H1 (cell line): ENCODE measurements at regions not wholly inside any gene's neighbourhood (a gene's known extent, or its start where the extent isn't known, plus 50 kb on each side); places are given as distances from the start of the nearest gene placed in this dataset.

Experiments used
- CTCF ChIA-PET: fragments of 300-600 bp; sonication (Branson Sonifier 250); formaldehyde crosslinking; loops from one replicate; lab custom pipeline; 2021; ENCODE audit not compliant: partially characterized antibody; lab: Charles Lee
- POLR2A ChIA-PET: fragments of 300-600 bp; sonication (Branson Sonifier 250); formaldehyde crosslinking; loops from one replicate; lab custom pipeline; 2021; ENCODE audit warnings: inconsistent platforms; ENCODE audit not compliant: partially characterized antibody; lab: Charles Lee
- DNase-seq, 2 experiments: peaks; one replicate each; pipeline versions ENCODE4 v3.0.0 to v3.0.0-alpha.2; 2010 to 2022; ENCODE audit warnings: low spot score in 2 of 2, low read depth in 1 of 2, mixed read lengths in 1 of 2
- FAIRE-seq: peaks from 2 replicates; lab custom pipeline; 2011; peaks lifted over from hg19 to GRCh38; lab: Jason Lieb, UNC
- H2AFZ ChIP-seq: 2 replicates; pipeline ENCODE4 v1.8.1; 2012; ENCODE audit warnings: low read length, inconsistent platforms
- H2AK5ac ChIP-seq: 2 replicates; pipeline ENCODE4 v1.6.1; 2013; ENCODE audit warnings: low read depth, low read length
- H2BK120ac ChIP-seq: replicated peaks from 2 replicates; pipeline ENCODE3; 2013; ENCODE audit warnings: low read depth, low read length, inconsistent platforms
- H2BK12ac ChIP-seq: 2 replicates; pipeline ENCODE4 v1.6.1; 2013; ENCODE audit warnings: low read depth, low read length
- H2BK15ac ChIP-seq: 2 replicates; pipeline ENCODE4 v1.6.1; 2013; ENCODE audit warnings: low read length
- H2BK20ac ChIP-seq: 2 replicates; pipeline ENCODE4 v1.6.1; 2013; ENCODE audit warnings: low read length
- H2BK5ac ChIP-seq: 2 replicates; pipeline ENCODE4 v1.6.1; 2013; ENCODE audit warnings: low read depth, low read length
- H3K14ac ChIP-seq: 2 replicates; pipeline ENCODE4 v1.6.1; 2013; ENCODE audit warnings: inconsistent platforms; ENCODE audit not compliant: insufficient read length
- H3K18ac ChIP-seq: 2 replicates; pipeline ENCODE4 v1.6.1; 2013; ENCODE audit warnings: low read length; ENCODE audit errors: extremely low read depth
- H3K23ac ChIP-seq: 2 replicates; pipeline ENCODE4 v1.6.1; 2013; ENCODE audit warnings: inconsistent platforms; ENCODE audit not compliant: insufficient read length
- H3K23me2 ChIP-seq: 2 replicates; pipeline ENCODE4 v1.6.1; 2013; ENCODE audit warnings: low read depth, low read length
- H3K27ac ChIP-seq: 2 replicates; pipeline ENCODE4 v1.6.1; 2011; ENCODE audit warnings: low read depth, low read length, inconsistent platforms
- H3K27me3 ChIP-seq, 4 experiments: replicated peaks in 1 of 4; 1 replicate in 1 of 4; 2 replicates in 3 of 4; pipeline versions ENCODE4 v1.6.1 to v1.8.1; 2011 to 2013; ENCODE audit warnings: low read length in 3 of 4, mild to moderate bottlenecking in 3 of 4, inconsistent platforms in 2 of 4, mixed read lengths in 2 of 4, moderate library complexity in 1 of 4; ENCODE audit not compliant: control insufficient read depth in 3 of 4, insufficient read depth in 3 of 4; ENCODE audit errors: extremely low read depth in 1 of 4
- H3K36me3 ChIP-seq, 4 experiments: 2 replicates each; pipeline versions ENCODE4 v1.6.1 to v1.8.1; 2011 to 2013; ENCODE audit warnings: mild to moderate bottlenecking in 4 of 4, low read length in 3 of 4, moderate library complexity in 2 of 4, control low read depth in 1 of 4, inconsistent platforms in 1 of 4; ENCODE audit not compliant: insufficient read depth in 4 of 4, control insufficient read depth in 2 of 4
- H3K4ac ChIP-seq: replicated peaks from 2 replicates; pipeline ENCODE3; 2013; ENCODE audit warnings: low read length, low read depth, mixed read lengths, inconsistent platforms; ENCODE audit not compliant: insufficient read length
- H3K4me1 ChIP-seq, 4 experiments: replicated peaks in 1 of 4; 1 replicate in 1 of 4; 2 replicates in 3 of 4; pipeline versions ENCODE4 v1.6.1 to v1.8.1; 2011 to 2013; ENCODE audit warnings: low read length in 3 of 4, inconsistent platforms in 2 of 4, mixed read lengths in 1 of 4; ENCODE audit not compliant: insufficient read depth in 4 of 4, control insufficient read depth in 3 of 4
- H3K4me2 ChIP-seq, 2 experiments: 2 replicates each; pipeline versions ENCODE4 v1.6.1 to v1.8.1; 2011 to 2013; ENCODE audit warnings: low read depth in 2 of 2, low read length in 2 of 2, control low read depth in 1 of 2, inconsistent platforms in 1 of 2, mild to moderate bottlenecking in 1 of 2; ENCODE audit not compliant: insufficient read depth in 1 of 2
- H3K4me3 ChIP-seq, 4 experiments: fragments of 200-600, 300-600 bp in 1 of 4; sonication (generic), shearing (Covaris generic), sonication (Bioruptor Twin) in 1 of 4; 2 replicates each; pipeline versions ENCODE4 v1.5.1 to v1.8.1; 2011 to 2016; ENCODE audit warnings: low read length in 4 of 4, low read depth in 3 of 4, control low read depth in 2 of 4, inconsistent platforms in 2 of 4, mild to moderate bottlenecking in 2 of 4, mixed read lengths in 1 of 4, moderate library complexity in 1 of 4; ENCODE audit not compliant: insufficient read depth in 2 of 4; ENCODE audit errors: extremely low read depth in 1 of 4
- H3K56ac ChIP-seq: replicated peaks from 2 replicates; pipeline ENCODE3; 2013; ENCODE audit warnings: low read depth, mild to moderate bottlenecking, mixed read lengths, low read length, inconsistent platforms; ENCODE audit not compliant: insufficient read length
- H3K79me1 ChIP-seq: 2 replicates; pipeline ENCODE4 v1.6.1; 2013; ENCODE audit warnings: low read depth, low read length, control low read depth
- H3K79me2 ChIP-seq, 2 experiments: 2 replicates each; pipeline versions ENCODE4 v1.6.1 to v1.8.1; 2012 to 2013; ENCODE audit warnings: low read length in 2 of 2, mild to moderate bottlenecking in 2 of 2, inconsistent platforms in 1 of 2; ENCODE audit not compliant: insufficient read depth in 2 of 2, control insufficient read depth in 1 of 2
- H3K9ac ChIP-seq, 4 experiments: replicated peaks in 1 of 4; 1 replicate in 1 of 4; 2 replicates in 3 of 4; pipeline versions ENCODE4 v1.6.1 to v1.8.1; 2011 to 2013; ENCODE audit warnings: low read depth in 3 of 4, low read length in 3 of 4, control low read depth in 2 of 4, mild to moderate bottlenecking in 2 of 4, moderate library complexity in 2 of 4, inconsistent platforms in 1 of 4; ENCODE audit errors: extremely low read depth in 1 of 4
- H3K9me3 ChIP-seq, 2 experiments: 2 replicates each; pipeline versions ENCODE4 v1.6.1 to v1.8.1; 2012 to 2013; ENCODE audit warnings: mild to moderate bottlenecking in 2 of 2, moderate library complexity in 2 of 2, control low read depth in 1 of 2, inconsistent platforms in 1 of 2, low read depth in 1 of 2, low read length in 1 of 2, mixed read lengths in 1 of 2; ENCODE audit not compliant: insufficient read depth in 2 of 2
- H4K20me1 ChIP-seq, 2 experiments: replicated peaks in 1 of 2; 2 replicates each; pipeline versions ENCODE3 to v1.8.1; 2011 to 2013; ENCODE audit warnings: inconsistent platforms in 2 of 2, low read length in 2 of 2, mild to moderate bottlenecking in 1 of 2; ENCODE audit not compliant: insufficient read depth in 2 of 2, control insufficient read depth in 1 of 2
- H4K5ac ChIP-seq: 2 replicates; pipeline ENCODE4 v1.6.1; 2013; ENCODE audit warnings: low read length, low read depth, mixed read lengths, inconsistent platforms; ENCODE audit not compliant: insufficient read length
- H4K8ac ChIP-seq: 2 replicates; pipeline ENCODE4 v1.8.0; 2013; ENCODE audit warnings: mild to moderate bottlenecking, moderate library complexity, low read length, inconsistent platforms; ENCODE audit not compliant: insufficient read depth; ENCODE audit errors: extremely low read depth
- H4K91ac ChIP-seq: replicated peaks from 2 replicates; pipeline ENCODE3; 2013; ENCODE audit warnings: low read length, mixed read lengths, inconsistent platforms; ENCODE audit not compliant: insufficient read length
- CBX5 ChIP-seq: fragments of 300-800, 300-1000 bp; sonication (generic); IDR thresholded peaks from 2 replicates; pipeline ENCODE4 v1.7.1; 2016; ENCODE audit warnings: antibody characterized with exemption, low read length, low read depth
- HDAC2 ChIP-seq, 2 experiments: fragments of 300-600 bp in 1 of 2; sonication (generic) in 1 of 2; IDR thresholded peaks; 2 replicates each; pipeline ENCODE4 v1.6.1; 2011 to 2012; ENCODE audit warnings: low read depth in 2 of 2, low read length in 2 of 2, mild to moderate bottlenecking in 2 of 2, moderate library complexity in 2 of 2, borderline replicate concordance in 1 of 2, inconsistent platforms in 1 of 2
- WGBS, 2 experiments: shearing (Covaris generic) in 1 of 2; methylation state at CpG; one replicate each; pipeline versions ENCODE4 v1.1.6 to v1.1.7; 2013 to 2015; ENCODE audit warnings: low lambda C conversion rate in 2 of 2, mixed read lengths in 2 of 2, inconsistent platforms in 1 of 2, low coverage in 1 of 2, missing lambda C conversion rate in 1 of 2; ENCODE audit not compliant: insufficient replicate concordance in 2 of 2, insufficient coverage in 1 of 2, insufficient read length in 1 of 2; ENCODE audit errors: extremely low coverage in 1 of 2, missing lambda C conversion rate in 1 of 2; 5-methylcytosine and 5-hydroxymethylcytosine counted together
- TF ChIP-seq, protein P1 (sequence below): IDR thresholded peaks from 2 replicates; pipeline ENCODE4 v1.6.1; 2012; ENCODE audit warnings: low read length, inconsistent platforms

DNA sequence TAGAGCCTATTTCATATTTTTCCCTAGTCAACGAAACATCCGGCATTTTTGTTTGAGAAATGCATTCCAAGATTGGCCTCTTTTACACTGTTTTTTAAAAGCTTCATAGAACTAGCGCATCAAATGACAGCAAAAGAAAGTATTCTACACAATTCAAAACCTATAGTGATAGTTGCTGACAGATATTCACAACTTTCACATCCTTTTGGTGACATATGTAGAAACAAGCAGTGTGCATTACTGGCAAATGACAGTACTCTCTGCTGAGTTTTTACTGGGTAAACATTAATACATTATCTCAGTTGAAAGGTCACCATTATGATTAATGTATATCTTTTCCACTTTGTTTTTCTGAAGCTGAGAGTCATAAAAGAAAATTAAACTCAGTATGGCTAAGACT lies 135.4 kb upstream of the RGS18 start:
- Histone ChIP-seq H3K36me3 (no peaks in the 10 kb centered on the region), H3K18ac (no peak overlapping the region)
- TF ChIP-seq, protein P1, sequence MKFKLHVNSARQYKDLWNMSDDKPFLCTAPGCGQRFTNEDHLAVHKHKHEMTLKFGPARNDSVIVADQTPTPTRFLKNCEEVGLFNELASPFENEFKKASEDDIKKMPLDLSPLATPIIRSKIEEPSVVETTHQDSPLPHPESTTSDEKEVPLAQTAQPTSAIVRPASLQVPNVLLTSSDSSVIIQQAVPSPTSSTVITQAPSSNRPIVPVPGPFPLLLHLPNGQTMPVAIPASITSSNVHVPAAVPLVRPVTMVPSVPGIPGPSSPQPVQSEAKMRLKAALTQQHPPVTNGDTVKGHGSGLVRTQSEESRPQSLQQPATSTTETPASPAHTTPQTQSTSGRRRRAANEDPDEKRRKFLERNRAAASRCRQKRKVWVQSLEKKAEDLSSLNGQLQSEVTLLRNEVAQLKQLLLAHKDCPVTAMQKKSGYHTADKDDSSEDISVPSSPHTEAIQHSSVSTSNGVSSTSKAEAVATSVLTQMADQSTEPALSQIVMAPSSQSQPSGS, result no peak
- TF ChIP-seq CBX5, result no peak
- no peak for TF ChIP-seq HDAC2 (IDR thresholded peaks at IDR 0.05; ENCODE audit: borderline replicate concordance in 1 of 2, low read depth in 2 of 2, low read length in 2 of 2)

More for the DNA sequence above, 135.4 kb upstream of the RGS18 start:
- no peak overlapping the region for H2BK20ac ChIP-seq
- H4K5ac ChIP-seq, result no peak overlapping the region
- H2BK15ac ChIP-seq, result no peak overlapping the region
- H3K79me2 ChIP-seq, result no peaks in the 10 kb centered on the region
- ChIA-PET CTCF (no interaction called here), POLR2A (no interaction called here)
- no peak overlapping the region for H3K4me2 ChIP-seq
- no peak overlapping the region for H3K14ac ChIP-seq
- no peak overlapping the region for H4K8ac ChIP-seq
- H3K79me1 ChIP-seq, result no peaks in the 10 kb centered on the region
- H2BK12ac ChIP-seq, result no peak overlapping the region
- no peak overlapping the region for H2AK5ac ChIP-seq
- H2BK120ac ChIP-seq, result no peak overlapping the region
- no peak overlapping the region for H3K27ac ChIP-seq
- H3K56ac ChIP-seq, result no peak overlapping the region
- WGBS, 2 experiments, result 92% methylated on average over 3 of the region's 3 CpGs; no CpG with 5 or more reads in 1 of the 2 experiments
- H4K91ac ChIP-seq, result no peak overlapping the region
- H3K9ac ChIP-seq, result no peak overlapping the region
- H4K20me1 ChIP-seq, result no peaks in the 10 kb centered on the region
- no peaks in the 10 kb centered on the region for H3K23me2 ChIP-seq
- DNase-seq (no peak), FAIRE-seq (no peak)
- no peak overlapping the region for H3K4me3 ChIP-seq
- H3K4me1 ChIP-seq, result no peaks in the 10 kb centered on the region
- H2BK5ac ChIP-seq, result no peak overlapping the region
- no peak overlapping the region for H3K4ac ChIP-seq
- H3K23ac ChIP-seq, result no peak overlapping the region
- no peaks in the 10 kb centered on the region for H3K9me3 ChIP-seq
- H2AFZ ChIP-seq, result no peak overlapping the region
- H3K27me3 ChIP-seq, result peaks cover 0 to 1% (median 0%) of the 10 kb centered on the region in 4 experiments; a peak in 1 of 7 replicates
